NB4 (cell line): ENCODE measurements at regions not wholly inside any gene's neighbourhood (a gene's known extent, or its start where the extent isn't known, plus 50 kb on each side); places are given as distances from the start of the nearest gene placed in this dataset.

Experiments used
- DNase-seq: peaks from one replicate; pipeline ENCODE4 v3.0.0; 2010; ENCODE audit warnings: low read depth
- H3K4me3 ChIP-seq: one replicate; pipeline ENCODE4 v1.5.1; 2011; ENCODE audit warnings: mild to moderate bottlenecking, low read depth, low read length, moderate library complexity
- CTCF ChIP-seq: IDR thresholded peaks from one replicate; pipeline ENCODE4 v1.5.1; 2012; ENCODE audit warnings: low read depth, low read length
- MAX ChIP-seq: IDR thresholded peaks from 2 replicates; pipeline ENCODE4 v1.6.1; 2011; ENCODE audit warnings: low read depth, low read length
- MYC ChIP-seq: IDR thresholded peaks from 2 replicates; pipeline ENCODE4 v1.6.1; 2011; ENCODE audit warnings: low read depth, low read length
- POLR2A ChIP-seq: IDR thresholded peaks from 2 replicates; pipeline ENCODE4 v1.6.1; 2011; ENCODE audit warnings: mild to moderate bottlenecking; ENCODE audit not compliant: insufficient read length; ENCODE audit errors: extremely low read depth

GRCh38 chr3:163773136-163773535 is 1305.2 kb downstream of the SI start:
- no peak for DNase-seq
- no peak for TF ChIP-seq POLR2A
- TF ChIP-seq MAX, result no peak
- no peak for TF ChIP-seq CTCF
- no peak for TF ChIP-seq MYC
- no peak overlapping the region for H3K4me3 ChIP-seq

GRCh38 chr3:163768048-163768447 is 1310.2 kb downstream of the SI start:
- no peak overlapping the region for H3K4me3 ChIP-seq
- TF ChIP-seq MAX (no peak), MYC (no peak), CTCF (no peak), POLR2A (no peak)
- DNase-seq, result no peak

GRCh38 chr3:163766112-163766511 is 1312.2 kb downstream of the SI start:
- no peak for DNase-seq
- no peak overlapping the region for H3K4me3 ChIP-seq
- TF ChIP-seq CTCF (no peak), MYC (no peak), POLR2A (no peak), MAX (no peak)

GRCh38 chr3:163753033-163753432 is 1325.3 kb downstream of the SI start:
- TF ChIP-seq MYC (no peak), MAX (no peak), CTCF (no peak), POLR2A (no peak)
- no peak overlapping the region for H3K4me3 ChIP-seq
- DNase-seq, result no peak

GRCh38 chr3:163745204-163745603 is 1333.1 kb downstream of the SI start:
- no peak for TF ChIP-seq CTCF
- no peak for TF ChIP-seq MAX
- no peak for TF ChIP-seq MYC
- TF ChIP-seq POLR2A, result no peak
- H3K4me3 ChIP-seq, result no peak overlapping the region
- DNase-seq, result no peak

- TF ChIP-seq MYC (no peak), MAX (no peak), CTCF (no peak), POLR2A (no peak)
- no peak for DNase-seq
- H3K4me3 ChIP-seq, result no peak overlapping the region
These were observed 1342.9 kb downstream of the SI start for GRCh38 chr3:163735394-163735793.
